ENCODE measurements at regions not wholly inside any gene's neighbourhood (a gene's known extent, or its start where the extent isn't known, plus 50 kb on each side); places are given as distances from the start of the nearest gene placed in this dataset.

- Histone ChIP-seq H3K27ac (ENCODE audit: control insufficient read depth, insufficient read depth) (no peak overlapping the region), H3K27me3 (replicated peaks in 1 of 2; ENCODE audit: control insufficient read depth in 2 of 2, insufficient read depth in 2 of 2, low read length in 1 of 2) (no peaks in the 10 kb centered on the region), H3K4me2 (ENCODE audit: control insufficient read depth, insufficient read depth) (no peak overlapping the region), H4K20me1 (ENCODE audit: control insufficient read depth, insufficient read depth) (no peaks in the 10 kb centered on the region), H2AFZ (ENCODE audit: control insufficient read depth, low read depth, low read length) (no peak overlapping the region), H3K36me3 (ENCODE audit: control insufficient read depth in 2 of 2, insufficient read depth in 2 of 2, low read length in 1 of 2) (no peaks in the 10 kb centered on the region), H3K9me3 (replicated peaks; ENCODE audit: control insufficient read depth, insufficient read depth, low read length) (no peaks in the 10 kb centered on the region; the same call in 2 of the 3 replicates), H3K4me1 (ENCODE audit: control insufficient read depth, insufficient read depth, low read length) (no peaks in the 10 kb centered on the region), H3K79me2 (ENCODE audit: control insufficient read depth, insufficient read depth, low read length) (no peaks in the 10 kb centered on the region), H3K9ac (ENCODE audit: control insufficient read depth, insufficient read depth, low read length) (no peak overlapping the region), H3K4me3 (no peak overlapping the region)
- CTCF ChIA-PET = no interaction called here
- no peak for TF ChIP-seq ZNF217 (IDR thresholded peaks at IDR 0.05)
- no peak for TF ChIP-seq BRCA1 (IDR thresholded peaks at IDR 0.05; ENCODE audit: low read depth, low read length)
- no peak for TF ChIP-seq HDAC2 (IDR thresholded peaks at IDR 0.05)
- TF ChIP-seq ZBTB33 (IDR thresholded peaks at IDR 0.05) = no peak
- no peak for TF ChIP-seq CEBPB (IDR thresholded peaks at IDR 0.05; ENCODE audit: borderline replicate concordance in 1 of 2, low read depth in 2 of 2, low read length in 2 of 2)
- TF ChIP-seq PML (IDR thresholded peaks at IDR 0.05; ENCODE audit: low read length) = no peak
- no peak for TF ChIP-seq IRF4 (IDR thresholded peaks at IDR 0.05; ENCODE audit: low read depth, low read length)
- no peak for TF ChIP-seq BACH1 (IDR thresholded peaks at IDR 0.05; ENCODE audit: borderline replicate concordance)
- no peak for TF ChIP-seq PRDM15 (CRISPR knock-in tag; IDR thresholded peaks at IDR 0.05)
- TF ChIP-seq STAT1 (conservative IDR thresholded peaks at IDR 0.05) = no peak
- TF ChIP-seq MLLT1 (IDR thresholded peaks at IDR 0.05) = no peak
- DNase-seq (ENCODE audit: low read depth, low spot score) (no peak), FAIRE-seq (no peak), ATAC-seq (no peak)
- RAD21 ChIA-PET (ENCODE audit: unreplicated experiment) = no interaction called here
- intact Hi-C loops (cut with micrococcal nuclease; ENCODE audit: unreplicated experiment) = no loop called here
- 20% methylated on average over 2 of the region's 2 CpGs for WGBS (ENCODE audit: insufficient coverage, insufficient replicate concordance, low lambda C conversion rate, missing lambda C conversion rate)
- SMC1A ChIA-PET (ENCODE audit: uncharacterized antibody, unreplicated experiment) = no interaction called here
- in situ Hi-C loops (cut with MboI) = no loop called here
- BruUV-seq (replicated peaks) = no TSS peak
- POLR2A ChIA-PET = interaction anchor here (0.6 kb wide), 1 partner anchor 1350 kb away, joined by 6 read pairs; no protein-coding TSS in a partner anchor
Observed at GRCh38 chr10:121281576-121281975, 316.7 kb downstream of the FGFR2 start.

Measured in GM12878 (cell line).